Esophagus squamous epithelium (tissue), 4 donors: ENCODE measurements at regions not wholly inside any gene's neighbourhood (a gene's known extent, or its start where the extent isn't known, plus 50 kb on each side); places are given as distances from the start of the nearest gene placed in this dataset.

Source experiments
- CTCF ChIP-seq, 6 experiments: fragments of 450-650 bp in 4 of 6; fragments of 200-600 bp in 2 of 6; sonication (generic) in 2 of 6; IDR thresholded peaks; one replicate each; pipeline ENCODE4 v1.5.1; 2016 to 2019; ENCODE audit warnings: antibody characterized with exemption in 6 of 6, mild to moderate bottlenecking in 4 of 6, moderate library complexity in 4 of 6
- POLR2A ChIP-seq, 4 donors: fragments of 450-650 bp; IDR thresholded peaks; one replicate each; pipeline ENCODE4 v1.6.1; 2017; ENCODE audit warnings: antibody characterized with exemption in 4 of 4, mild to moderate bottlenecking in 4 of 4, moderate library complexity in 3 of 4

GRCh38 chr13:57824121-57824520 is 192.6 kb downstream of the PCDH17 start:
- TF ChIP-seq CTCF (IDR thresholded peaks at IDR 0.05) (no peak), POLR2A (IDR thresholded peaks at IDR 0.05) (no peak)
